B cell (primary cell): ENCODE measurements at regions not wholly inside any gene's neighbourhood (a gene's known extent, or its start where the extent isn't known, plus 50 kb on each side); places are given as distances from the start of the nearest gene placed in this dataset.

Experiments
- EZH2 ChIP-seq: IDR thresholded peaks from 2 replicates; pipeline ENCODE4 v1.6.1; 2012; ENCODE audit warnings: borderline replicate concordance, low read depth, mild to moderate bottlenecking, moderate library complexity, low read length; ENCODE audit not compliant: insufficient read depth, poor library complexity, severe bottlenecking
- TF ChIP-seq, protein P1 (sequence below): fragments of 200-600 bp; IDR thresholded peaks from one replicate; pipeline ENCODE4 v1.8.0; 2022; ENCODE audit warnings: antibody characterized with exemption, mild to moderate bottlenecking

DNA sequence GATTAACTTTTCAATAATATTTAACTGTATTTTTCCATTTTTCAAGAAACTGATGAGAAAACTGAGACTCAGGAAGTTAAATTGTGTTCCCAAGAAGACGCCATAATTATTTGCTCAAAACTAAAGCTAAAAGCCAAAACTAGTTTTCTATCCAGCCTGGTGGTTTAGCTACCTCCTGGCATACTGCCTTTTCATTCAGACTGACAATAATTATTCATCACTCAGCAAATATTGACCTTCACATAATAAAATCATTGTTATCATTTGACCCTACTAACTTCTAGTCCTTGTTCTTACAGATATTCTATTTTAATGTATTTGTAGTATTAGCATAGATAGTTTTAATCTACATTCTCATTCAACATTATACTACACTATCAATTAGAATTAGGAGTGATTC lies 210.6 kb upstream of the GADL1 start:
- no peak for TF ChIP-seq EZH2
- TF ChIP-seq, protein P1, sequence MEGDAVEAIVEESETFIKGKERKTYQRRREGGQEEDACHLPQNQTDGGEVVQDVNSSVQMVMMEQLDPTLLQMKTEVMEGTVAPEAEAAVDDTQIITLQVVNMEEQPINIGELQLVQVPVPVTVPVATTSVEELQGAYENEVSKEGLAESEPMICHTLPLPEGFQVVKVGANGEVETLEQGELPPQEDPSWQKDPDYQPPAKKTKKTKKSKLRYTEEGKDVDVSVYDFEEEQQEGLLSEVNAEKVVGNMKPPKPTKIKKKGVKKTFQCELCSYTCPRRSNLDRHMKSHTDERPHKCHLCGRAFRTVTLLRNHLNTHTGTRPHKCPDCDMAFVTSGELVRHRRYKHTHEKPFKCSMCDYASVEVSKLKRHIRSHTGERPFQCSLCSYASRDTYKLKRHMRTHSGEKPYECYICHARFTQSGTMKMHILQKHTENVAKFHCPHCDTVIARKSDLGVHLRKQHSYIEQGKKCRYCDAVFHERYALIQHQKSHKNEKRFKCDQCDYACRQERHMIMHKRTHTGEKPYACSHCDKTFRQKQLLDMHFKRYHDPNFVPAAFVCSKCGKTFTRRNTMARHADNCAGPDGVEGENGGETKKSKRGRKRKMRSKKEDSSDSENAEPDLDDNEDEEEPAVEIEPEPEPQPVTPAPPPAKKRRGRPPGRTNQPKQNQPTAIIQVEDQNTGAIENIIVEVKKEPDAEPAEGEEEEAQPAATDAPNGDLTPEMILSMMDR, result no peak
